NT2/D1 (cell line): ENCODE measurements at regions not wholly inside any gene's neighbourhood (a gene's known extent, or its start where the extent isn't known, plus 50 kb on each side); places are given as distances from the start of the nearest gene placed in this dataset.

Experiments
- DNase-seq: peaks from one replicate; pipeline ENCODE4 v3.0.0-alpha.2; 2011; ENCODE audit warnings: low read depth, low spot score
- H3K27me3 ChIP-seq: 2 replicates; pipeline ENCODE4 v1.6.0; 2011; ENCODE audit warnings: mild to moderate bottlenecking; ENCODE audit not compliant: insufficient read length, insufficient read depth
- H3K36me3 ChIP-seq: 2 replicates; pipeline ENCODE4 v1.6.1; 2011; ENCODE audit warnings: mild to moderate bottlenecking, low read length, mixed read lengths; ENCODE audit not compliant: insufficient read depth, insufficient read length
- H3K4me1 ChIP-seq: 2 replicates; pipeline ENCODE4 v1.5.1; 2011; ENCODE audit not compliant: insufficient read depth, insufficient read length
- H3K4me3 ChIP-seq: 2 replicates; pipeline ENCODE4 v1.5.1; 2011; ENCODE audit warnings: low read depth; ENCODE audit not compliant: insufficient read length
- H3K9ac ChIP-seq: 2 replicates; pipeline ENCODE4 v1.6.0; 2011; ENCODE audit warnings: low read depth; ENCODE audit not compliant: insufficient read length
- H3K9me3 ChIP-seq: 2 replicates; pipeline ENCODE4 v1.5.1; 2011; ENCODE audit warnings: mild to moderate bottlenecking, low read length; ENCODE audit not compliant: insufficient read depth
- SUZ12 ChIP-seq: IDR thresholded peaks from 2 replicates; pipeline ENCODE4 v1.6.1; 2011; ENCODE audit not compliant: insufficient read length, insufficient read depth; ENCODE audit errors: extremely low read depth
- YY1 ChIP-seq: IDR thresholded peaks from 2 replicates; pipeline ENCODE4 v1.6.1; 2011; ENCODE audit not compliant: insufficient read length, insufficient read depth
- ZNF274 ChIP-seq: IDR thresholded peaks from 2 replicates; pipeline ENCODE4 v1.6.1; 2011; ENCODE audit warnings: mild to moderate bottlenecking, low read depth, low read length

GRCh38 chr2:215712871-215713790 is 277.3 kb upstream of the FN1 start:
- TF ChIP-seq SUZ12 (no peak), YY1 (no peak), ZNF274 (no peak)
- Histone ChIP-seq H3K27me3 (no peaks in the 10 kb centered on the region), H3K9me3 (no peaks in the 10 kb centered on the region), H3K4me1 (no peaks in the 10 kb centered on the region), H3K9ac (no peak overlapping the region), H3K4me3 (no peak overlapping the region), H3K36me3 (no peaks in the 10 kb centered on the region)
- DNase-seq: no peak

GRCh38 chr2:215712219-215712868 is 276.5 kb upstream of the FN1 start:
- DNase-seq: no peak
- no peak overlapping the region for H3K9ac ChIP-seq
- no peak for TF ChIP-seq SUZ12
- no peak for TF ChIP-seq ZNF274
- TF ChIP-seq YY1: no peak
- no peak overlapping the region for H3K4me3 ChIP-seq
- no peaks in the 10 kb centered on the region for H3K4me1 ChIP-seq
- H3K36me3 ChIP-seq: no peaks in the 10 kb centered on the region
- no peaks in the 10 kb centered on the region for H3K27me3 ChIP-seq
- no peaks in the 10 kb centered on the region for H3K9me3 ChIP-seq

- H3K4me1 ChIP-seq: no peaks in the 10 kb centered on the region
These were observed 275.7 kb upstream of the FN1 start for GRCh38 chr2:215711471-215712034.

GRCh38 chr2:215707608-215708007 is 271.7 kb upstream of the FN1 start:
- H3K4me1 ChIP-seq: no peaks in the 10 kb centered on the region
- H3K9ac ChIP-seq: no peak overlapping the region
- no peak for DNase-seq
- H3K9me3 ChIP-seq: no peaks in the 10 kb centered on the region
- H3K4me3 ChIP-seq: no peak overlapping the region
- no peaks in the 10 kb centered on the region for H3K27me3 ChIP-seq
- H3K36me3 ChIP-seq: no peaks in the 10 kb centered on the region
- TF ChIP-seq YY1 (no peak), ZNF274 (no peak), SUZ12 (no peak)

More at GRCh38 chr2:215711471-215712034, 275.7 kb upstream of the FN1 start:
- no peaks in the 10 kb centered on the region for H3K36me3 ChIP-seq
- H3K9me3 ChIP-seq: no peaks in the 10 kb centered on the region
- DNase-seq: peak; percentile 5
- no peak for TF ChIP-seq ZNF274
- TF ChIP-seq SUZ12: no peak
- TF ChIP-seq YY1: no peak
- no peaks in the 10 kb centered on the region for H3K27me3 ChIP-seq
- H3K4me3 ChIP-seq: no peak overlapping the region
- no peak overlapping the region for H3K9ac ChIP-seq

GRCh38 chr2:215705771-215706361 is 270.0 kb upstream of the FN1 start:
- H3K36me3 ChIP-seq: no peaks in the 10 kb centered on the region
- no peaks in the 10 kb centered on the region for H3K4me1 ChIP-seq
- DNase-seq: no peak
- H3K27me3 ChIP-seq: no peaks in the 10 kb centered on the region
- H3K4me3 ChIP-seq: no peak overlapping the region
- TF ChIP-seq SUZ12 (no peak), YY1 (no peak)
- H3K9me3 ChIP-seq: no peaks in the 10 kb centered on the region
- no peak overlapping the region for H3K9ac ChIP-seq

- Histone ChIP-seq H3K27me3 (no peaks in the 10 kb centered on the region), H3K9ac (no peak overlapping the region), H3K4me1 (no peaks in the 10 kb centered on the region), H3K4me3 (no peak overlapping the region), H3K9me3 (no peaks in the 10 kb centered on the region), H3K36me3 (no peaks in the 10 kb centered on the region)
- no peak for TF ChIP-seq SUZ12
- no peak for TF ChIP-seq ZNF274
- TF ChIP-seq YY1: no peak
- DNase-seq: no peak
These were observed 269.4 kb upstream of the FN1 start for GRCh38 chr2:215705281-215705680.
